HG03064 (cell line): ENCODE measurements at regions not wholly inside any gene's neighbourhood (a gene's known extent, or its start where the extent isn't known, plus 50 kb on each side); places are given as distances from the start of the nearest gene placed in this dataset.

Experiments
- ATAC-seq: cut with Tn5 transposase; IDR thresholded peaks from one replicate; pipeline ENCODE4 v1.9.1; 2021; ENCODE audit warnings: low read depth; ENCODE audit not compliant: unreplicated experiment

DNA sequence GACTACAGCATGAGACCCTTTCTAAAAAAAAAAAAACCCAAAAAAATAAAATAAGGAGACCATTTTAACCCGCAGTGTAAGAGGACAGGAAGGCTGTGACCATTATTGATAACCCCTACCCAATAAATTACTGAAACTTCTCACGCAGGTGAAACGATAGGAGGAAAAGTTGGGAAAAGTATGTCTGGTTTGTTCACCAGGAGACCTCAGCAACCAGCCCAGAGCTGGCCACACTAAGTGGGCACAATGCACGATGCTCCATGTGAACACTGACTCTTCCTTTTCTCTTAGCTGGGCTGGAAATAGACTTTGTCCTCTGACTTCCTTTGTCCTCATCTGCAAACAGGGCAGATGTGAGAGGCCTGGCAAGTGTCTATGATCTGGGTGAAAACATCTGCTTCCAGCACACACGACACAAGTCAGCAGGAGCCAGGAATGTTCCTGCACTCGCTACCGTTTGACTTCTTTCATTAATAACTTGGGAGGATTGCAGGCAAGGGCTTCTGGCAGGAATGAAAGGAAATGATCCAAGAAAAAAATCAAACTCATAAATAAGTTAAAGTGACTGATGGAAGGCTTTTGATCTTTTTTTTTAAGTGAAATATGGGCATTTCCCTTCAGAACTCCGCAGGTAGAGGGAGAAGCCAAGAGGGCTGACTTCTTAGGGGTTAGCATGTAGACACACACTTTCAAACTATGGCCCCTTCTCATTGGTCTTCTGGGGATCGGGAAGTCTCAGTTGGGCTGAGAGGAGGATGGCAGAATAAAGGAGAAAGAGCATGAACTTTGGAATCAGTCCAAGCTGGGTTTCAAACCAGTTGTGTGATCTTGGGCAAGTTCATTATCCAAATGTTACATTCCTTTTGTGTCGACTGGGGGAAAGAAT is 137.4 kb upstream of the MYCN start:
- ATAC-seq, result no peak

DNA sequence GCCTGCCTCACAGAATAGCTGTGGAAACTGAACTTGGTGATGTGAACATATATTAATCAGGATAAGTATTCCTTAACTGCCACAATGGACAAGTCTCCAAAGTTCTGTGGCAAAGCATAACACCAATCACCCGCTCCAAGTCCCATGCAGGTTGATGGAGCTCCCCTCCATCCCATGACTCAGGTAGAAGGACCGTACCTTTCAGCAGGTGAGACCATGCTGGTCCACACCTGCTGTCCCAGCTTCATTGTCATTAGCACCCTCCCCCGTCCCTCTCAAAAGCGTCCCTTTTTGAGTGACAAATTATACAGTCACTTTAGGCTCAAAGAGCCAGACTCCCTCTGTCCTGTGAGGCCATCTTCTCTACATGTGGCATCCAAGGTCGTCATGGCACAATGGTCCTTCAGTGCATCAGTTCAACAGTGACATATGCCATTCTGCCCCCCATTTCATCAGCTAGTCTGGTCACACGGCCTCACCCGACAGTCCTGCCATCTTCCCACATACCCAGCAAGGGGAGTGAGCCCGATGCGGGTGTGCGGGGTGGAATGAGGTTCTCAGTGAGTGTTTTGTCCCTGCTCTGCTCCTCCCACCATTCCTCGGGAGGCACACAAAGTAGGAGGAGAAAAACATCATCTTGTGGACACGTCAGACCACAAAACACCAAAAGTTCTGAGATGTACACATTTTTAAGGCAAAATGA is 136.7 kb upstream of the MYCN start:
- no peak for ATAC-seq

GRCh38 chr2:15804246-15804619 is 136.1 kb upstream of the MYCN start:
- ATAC-seq, result no peak

DNA sequence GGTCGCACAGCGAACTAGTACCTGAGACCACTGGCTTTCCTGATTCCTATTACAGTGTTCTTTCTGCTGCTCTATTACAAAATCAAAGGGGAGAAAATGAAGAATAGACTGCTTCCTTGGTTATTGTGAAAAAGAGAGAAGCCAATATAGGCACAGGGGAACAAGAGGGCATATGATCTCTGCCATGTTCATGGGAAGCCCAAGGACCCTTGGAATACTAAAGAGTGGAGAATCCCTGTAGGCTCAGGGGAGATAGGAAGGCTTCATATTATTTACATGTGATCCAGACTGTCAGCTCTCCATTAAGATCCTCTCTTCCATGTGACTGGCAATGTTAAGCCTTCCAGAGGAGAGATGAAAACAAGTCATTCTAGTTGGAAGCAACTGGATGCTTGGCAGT is 135.7 kb upstream of the MYCN start:
- ATAC-seq, result no peak

DNA sequence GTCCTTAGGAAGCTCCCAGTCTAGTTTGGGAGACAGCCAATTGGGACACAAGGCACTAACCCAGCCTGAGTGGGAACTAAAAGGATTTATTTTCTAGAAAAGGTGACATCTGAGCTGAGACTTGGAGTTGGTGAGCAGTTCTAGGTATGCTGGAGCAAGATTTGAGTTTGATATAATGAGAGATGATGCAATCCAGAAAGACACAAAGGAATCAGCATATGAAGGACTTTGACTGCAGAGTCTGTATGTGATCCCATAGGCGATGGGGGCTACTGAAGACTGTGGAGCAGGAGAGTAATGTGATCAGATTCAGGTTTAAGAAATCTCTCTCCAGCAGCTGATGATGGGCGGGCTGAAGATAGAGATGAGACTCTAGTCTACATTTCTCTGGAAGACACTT is 135.1 kb upstream of the MYCN start:
- no peak for ATAC-seq

DNA sequence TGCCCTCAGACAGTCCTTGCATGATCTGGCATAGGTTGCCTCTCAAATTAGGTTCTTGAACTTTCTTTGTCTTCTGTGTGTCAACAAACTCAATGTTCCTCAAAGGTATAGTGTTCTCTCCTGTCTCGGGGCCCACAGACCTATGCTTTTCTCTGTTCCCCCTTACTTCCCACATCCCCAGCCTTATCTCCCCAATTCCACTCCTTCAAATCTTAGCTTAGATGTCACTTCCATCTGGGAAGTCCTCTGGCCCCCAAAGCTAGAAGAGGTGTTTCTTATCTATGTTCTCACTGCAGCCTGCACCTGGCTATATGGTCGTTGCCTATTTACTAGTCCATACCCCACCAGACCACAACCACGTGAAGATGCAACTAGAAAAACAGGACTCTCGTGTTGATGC is 134.6 kb upstream of the MYCN start:
- ATAC-seq, result no peak

DNA sequence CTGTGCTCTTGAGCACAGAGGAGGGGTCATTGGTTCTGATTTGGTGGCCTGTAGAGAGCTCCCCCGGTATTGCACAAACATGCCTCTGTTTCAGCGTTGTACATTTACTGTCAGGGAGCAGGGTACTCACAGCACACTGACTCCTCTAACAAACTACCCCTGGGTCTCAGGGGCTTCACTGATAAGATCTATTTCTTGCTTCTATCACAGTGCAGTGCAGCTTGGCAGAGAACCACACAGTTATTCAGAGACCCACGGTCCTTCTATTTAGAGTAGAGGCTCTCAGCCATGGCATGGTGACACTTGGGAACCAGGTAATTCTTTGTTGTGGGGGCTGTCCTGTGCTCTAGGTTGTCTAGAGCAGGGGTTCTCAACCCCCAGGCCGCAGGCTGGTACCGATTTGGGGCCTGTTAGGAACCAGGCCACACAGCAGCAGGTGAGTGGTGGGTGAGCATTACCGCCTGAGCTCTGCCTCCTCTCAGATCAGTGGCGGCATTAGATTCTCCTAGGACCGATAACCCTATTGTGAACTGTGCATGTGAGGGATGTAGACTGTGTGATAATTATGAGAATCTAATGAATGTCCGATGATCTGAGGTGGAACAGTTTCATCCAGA is 133.4 kb upstream of the MYCN start:
- no peak for ATAC-seq

DNA sequence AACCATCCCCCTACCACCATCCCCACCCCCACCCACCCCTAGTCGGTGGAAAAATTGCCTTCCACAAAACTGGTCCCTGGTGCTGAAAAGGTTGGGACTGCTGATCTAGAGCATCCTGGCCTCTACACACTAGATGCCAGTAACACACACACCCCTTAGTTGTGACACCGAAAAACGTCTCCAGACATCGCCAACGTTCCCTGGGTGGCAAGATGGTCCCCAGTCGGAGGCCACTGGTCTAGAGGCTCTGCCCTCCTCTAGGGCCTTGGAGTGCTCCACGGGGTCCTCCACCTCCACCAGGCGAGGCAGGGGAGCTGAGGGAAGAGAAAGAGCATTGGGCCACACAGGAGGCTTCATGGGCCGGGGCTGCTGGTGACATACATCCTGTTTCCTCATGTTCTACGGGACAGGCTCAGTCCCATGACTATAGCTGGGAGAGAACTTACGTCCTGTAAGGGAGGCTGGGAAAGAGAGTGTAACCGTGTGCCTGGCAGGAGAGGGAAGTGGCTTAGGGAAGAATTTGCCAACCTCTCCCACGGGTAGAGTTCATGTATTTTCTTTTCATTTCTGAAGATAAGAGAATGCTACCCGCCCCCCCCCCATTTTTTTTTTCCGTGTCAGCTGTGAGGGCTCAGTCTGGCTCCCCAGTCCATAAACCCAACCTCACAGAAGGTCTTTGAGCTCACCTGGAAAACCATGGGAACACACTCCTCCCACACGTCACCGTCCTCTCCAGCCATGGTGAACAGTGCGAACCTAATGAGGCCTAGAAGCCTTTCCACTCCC is 132.7 kb upstream of the MYCN start:
- ATAC-seq, result no peak

DNA sequence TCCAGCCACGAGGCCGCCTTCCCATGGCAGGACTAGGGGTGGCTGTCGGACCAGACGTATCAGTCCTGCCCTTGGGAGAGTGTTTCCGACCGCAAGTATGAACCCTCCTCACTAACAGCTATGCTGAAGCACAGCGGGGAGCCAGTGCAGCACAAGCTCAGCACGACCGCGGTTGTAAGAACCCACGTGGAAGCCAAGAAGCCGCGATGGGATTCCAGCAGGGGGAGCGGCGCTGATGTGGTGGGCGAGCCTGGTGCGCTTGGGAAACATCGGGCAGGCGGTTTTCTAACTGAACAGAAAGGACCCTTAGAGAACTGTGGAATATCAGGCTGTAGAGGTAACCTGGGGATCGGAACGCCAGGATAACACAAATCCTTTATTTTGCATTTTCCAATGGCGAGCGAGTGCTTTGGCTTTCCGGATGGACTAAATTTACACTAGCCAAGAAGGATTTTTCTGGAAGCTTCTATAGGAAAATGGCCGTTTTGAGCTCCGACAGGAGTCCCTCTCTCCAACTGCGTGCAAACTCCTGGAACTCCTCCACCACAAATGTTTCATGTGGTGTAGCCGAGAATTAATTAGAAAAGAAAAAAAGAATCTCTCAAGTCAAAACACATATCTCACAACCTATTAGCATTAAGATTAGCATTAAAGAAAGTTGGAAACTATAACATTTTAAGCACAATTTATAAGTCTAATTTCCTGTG is 132.0 kb upstream of the MYCN start:
- ATAC-seq, result no peak

- ATAC-seq, result no peak
Observed at GRCh38 chr2:15808944-15809343, 131.4 kb upstream of the MYCN start.

- ATAC-seq, result no peak
Observed at GRCh38 chr2:15809404-15809803, 130.9 kb upstream of the MYCN start.

- no peak for ATAC-seq
Observed at GRCh38 chr2:15810477-15811150, 129.7 kb upstream of the MYCN start.

DNA sequence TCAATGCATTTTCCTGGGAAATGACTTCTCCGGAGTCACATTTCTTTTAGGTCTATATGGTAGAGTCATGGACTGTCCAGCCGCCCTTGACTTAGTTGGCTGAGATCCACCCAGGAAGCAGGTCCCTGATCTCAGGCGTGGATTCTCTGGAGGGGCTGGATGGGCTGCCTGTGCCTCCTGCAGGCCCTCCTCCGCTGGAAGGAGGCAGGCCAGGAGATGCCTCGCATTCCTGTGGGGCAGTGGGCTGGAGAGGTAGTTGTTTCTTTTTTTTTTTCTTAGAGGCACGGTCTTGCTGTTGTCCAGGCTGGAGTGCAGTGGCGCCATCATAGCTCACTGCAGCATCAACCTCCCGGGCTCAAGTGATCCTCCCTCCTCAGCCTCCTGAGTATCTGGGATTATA is 129.0 kb upstream of the MYCN start:
- no peak for ATAC-seq

DNA sequence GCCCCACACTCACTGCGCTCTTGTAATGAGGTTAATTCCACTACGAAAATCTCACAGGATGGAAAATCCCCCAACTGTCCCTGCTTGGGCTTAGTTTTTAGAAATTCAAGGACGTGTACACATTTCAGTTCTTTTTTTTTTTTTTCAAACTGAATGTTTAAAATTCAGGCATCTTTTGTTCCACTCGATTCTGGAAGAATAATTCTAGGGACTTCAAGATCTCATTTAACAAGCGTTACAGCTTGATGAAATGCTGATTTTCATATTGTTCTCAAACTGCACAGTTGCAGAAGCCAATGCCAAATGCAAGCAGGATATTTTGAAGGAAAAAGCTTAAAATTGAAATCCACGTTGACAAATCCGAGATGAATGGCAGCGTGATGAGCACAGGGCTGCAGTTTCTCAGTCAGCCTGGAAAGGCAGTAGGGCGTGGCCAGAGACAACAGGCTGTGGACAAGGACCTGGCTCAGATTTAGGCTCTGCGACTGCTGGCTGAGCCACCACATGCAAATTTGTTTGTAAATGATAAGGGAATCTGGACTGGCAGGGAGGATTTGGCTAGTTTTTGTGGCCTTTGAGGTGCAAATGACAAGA is 128.1 kb upstream of the MYCN start:
- no peak for ATAC-seq

GRCh38 chr2:15813481-15814266 is 126.7 kb upstream of the MYCN start:
- no peak for ATAC-seq

DNA sequence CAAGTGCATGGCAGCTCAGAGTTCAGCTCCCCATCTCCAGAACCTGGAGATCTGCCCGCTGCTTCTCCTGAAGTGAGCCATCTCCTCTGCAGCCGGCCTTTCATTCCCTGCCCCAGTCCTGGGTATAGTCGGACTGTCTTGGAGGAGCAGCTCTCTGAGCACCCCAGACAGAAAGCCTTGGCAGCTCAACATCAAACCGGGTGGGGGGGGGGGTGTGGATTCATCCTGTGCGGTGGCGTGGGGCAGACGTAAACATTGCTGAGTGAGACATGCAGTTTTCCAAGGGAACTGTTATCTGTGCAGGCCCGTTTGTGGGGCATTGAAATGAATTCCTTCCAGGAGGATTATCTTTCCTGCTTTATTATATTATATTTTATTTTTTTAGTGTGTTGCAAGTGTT is 125.9 kb upstream of the MYCN start:
- ATAC-seq, result no peak

GRCh38 chr2:15814946-15815345 is 125.4 kb upstream of the MYCN start:
- ATAC-seq, result no peak

GRCh38 chr2:15816226-15816625 is 124.1 kb upstream of the MYCN start:
- ATAC-seq, result no peak
